Fibroblast of the aortic adventitia (primary cell): ENCODE measurements at regions not wholly inside any gene's neighbourhood (a gene's known extent, or its start where the extent isn't known, plus 50 kb on each side); places are given as distances from the start of the nearest gene placed in this dataset.
"Not testable (repeated sequence)": the region's sequence is repeated elsewhere in the genome, so short reads cannot be mapped to it uniquely, and the experiment has no call there.

ENCODE experiments used
- DNase-seq: peaks from one replicate; pipeline ENCODE4 v3.0.0-alpha.2; 2010; ENCODE audit warnings: low read depth
- H3K4me3 ChIP-seq: 2 replicates; pipeline ENCODE4 v1.5.1; 2011; ENCODE audit warnings: low read depth, mild to moderate bottlenecking, control low read depth, low read length, moderate library complexity
- TF ChIP-seq, protein P1 (sequence below): IDR thresholded peaks from 2 replicates; pipeline ENCODE4 v1.5.1; 2011; ENCODE audit warnings: mild to moderate bottlenecking, low read length, control low read depth, inconsistent platforms; ENCODE audit not compliant: insufficient read depth

DNA sequence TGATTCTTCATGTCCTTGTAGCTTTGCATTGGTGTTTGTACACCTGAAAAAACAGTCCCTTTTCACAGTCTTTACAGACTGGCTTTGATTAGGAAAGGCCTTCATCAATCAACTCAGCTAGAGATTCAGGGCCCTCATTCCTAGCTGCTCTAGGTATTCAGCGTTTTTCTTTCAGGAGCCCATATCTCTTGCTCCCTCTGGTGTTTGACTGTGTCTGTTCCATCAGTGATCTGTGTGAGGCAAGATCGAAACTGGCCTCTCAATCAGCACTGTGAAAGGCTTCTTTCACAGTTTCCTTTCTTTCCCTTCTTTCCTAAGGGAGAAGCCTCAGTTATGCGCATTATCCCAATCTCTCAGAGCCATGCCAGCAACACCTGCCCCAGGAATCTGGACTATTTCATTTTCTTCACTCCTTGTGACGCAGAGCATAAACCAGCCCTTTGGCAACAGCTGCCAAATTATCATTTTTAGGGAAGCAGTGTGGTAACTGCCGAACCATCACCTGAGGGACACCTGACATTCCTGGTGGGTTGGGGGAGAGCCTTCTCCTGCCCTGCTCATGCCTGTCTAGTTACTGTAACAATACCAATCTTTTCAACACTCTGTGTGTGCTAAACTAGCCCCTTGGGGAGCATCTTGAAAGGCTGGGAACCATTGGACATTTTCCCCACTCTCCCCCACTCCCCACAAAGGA lies 75.7 kb upstream of the CCDC71L start:
- DNase-seq, result peak; percentile 91
- TF ChIP-seq, protein P1, sequence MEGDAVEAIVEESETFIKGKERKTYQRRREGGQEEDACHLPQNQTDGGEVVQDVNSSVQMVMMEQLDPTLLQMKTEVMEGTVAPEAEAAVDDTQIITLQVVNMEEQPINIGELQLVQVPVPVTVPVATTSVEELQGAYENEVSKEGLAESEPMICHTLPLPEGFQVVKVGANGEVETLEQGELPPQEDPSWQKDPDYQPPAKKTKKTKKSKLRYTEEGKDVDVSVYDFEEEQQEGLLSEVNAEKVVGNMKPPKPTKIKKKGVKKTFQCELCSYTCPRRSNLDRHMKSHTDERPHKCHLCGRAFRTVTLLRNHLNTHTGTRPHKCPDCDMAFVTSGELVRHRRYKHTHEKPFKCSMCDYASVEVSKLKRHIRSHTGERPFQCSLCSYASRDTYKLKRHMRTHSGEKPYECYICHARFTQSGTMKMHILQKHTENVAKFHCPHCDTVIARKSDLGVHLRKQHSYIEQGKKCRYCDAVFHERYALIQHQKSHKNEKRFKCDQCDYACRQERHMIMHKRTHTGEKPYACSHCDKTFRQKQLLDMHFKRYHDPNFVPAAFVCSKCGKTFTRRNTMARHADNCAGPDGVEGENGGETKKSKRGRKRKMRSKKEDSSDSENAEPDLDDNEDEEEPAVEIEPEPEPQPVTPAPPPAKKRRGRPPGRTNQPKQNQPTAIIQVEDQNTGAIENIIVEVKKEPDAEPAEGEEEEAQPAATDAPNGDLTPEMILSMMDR, result peak; percentile 81
- peak overlapping the region; percentile 18 for H3K4me3 ChIP-seq

DNA sequence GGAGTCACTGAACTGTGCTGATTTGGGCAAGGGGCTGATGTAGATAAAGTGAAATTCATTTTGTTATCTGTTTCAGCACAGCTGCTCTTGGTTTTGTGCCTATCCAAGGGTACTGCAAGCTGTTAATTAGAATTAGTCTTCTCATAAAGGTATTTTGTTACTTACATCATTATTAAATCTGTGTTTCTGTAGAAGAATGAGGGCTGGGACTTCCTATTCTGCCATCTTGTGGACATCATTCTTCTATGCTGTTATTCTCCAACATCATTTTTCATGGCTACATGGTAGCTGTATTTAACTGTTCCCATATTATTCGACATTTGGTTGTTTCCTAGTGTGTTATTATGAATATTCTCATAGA lies 76.2 kb upstream of the CCDC71L start:
- peak; percentile 80 for DNase-seq
- H3K4me3 ChIP-seq, result no peak overlapping the region
- TF ChIP-seq, protein P1, result peak; percentile 60

DNA sequence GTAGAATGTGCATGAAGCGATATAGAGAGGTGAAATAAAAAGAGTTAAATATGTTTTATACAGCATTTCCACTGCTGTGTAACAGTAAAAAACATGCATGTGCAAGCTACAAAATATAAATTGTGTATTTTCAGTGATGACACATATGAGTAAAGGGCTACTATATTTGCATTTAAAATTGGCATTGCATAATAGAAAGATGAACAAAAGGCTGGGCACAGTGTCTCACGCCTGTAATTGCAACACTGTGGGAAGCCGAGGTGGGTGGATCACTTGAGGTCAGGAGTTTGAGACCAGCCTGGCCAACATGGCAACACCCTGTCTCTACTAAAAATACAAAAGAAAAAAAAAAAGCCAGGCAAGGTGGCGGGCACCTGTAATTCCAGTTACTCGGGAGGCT lies 79.8 kb upstream of the CCDC71L start:
- no peak for DNase-seq
- H3K4me3 ChIP-seq, result no peak overlapping the region
- TF ChIP-seq, protein P1, result no peak

DNA sequence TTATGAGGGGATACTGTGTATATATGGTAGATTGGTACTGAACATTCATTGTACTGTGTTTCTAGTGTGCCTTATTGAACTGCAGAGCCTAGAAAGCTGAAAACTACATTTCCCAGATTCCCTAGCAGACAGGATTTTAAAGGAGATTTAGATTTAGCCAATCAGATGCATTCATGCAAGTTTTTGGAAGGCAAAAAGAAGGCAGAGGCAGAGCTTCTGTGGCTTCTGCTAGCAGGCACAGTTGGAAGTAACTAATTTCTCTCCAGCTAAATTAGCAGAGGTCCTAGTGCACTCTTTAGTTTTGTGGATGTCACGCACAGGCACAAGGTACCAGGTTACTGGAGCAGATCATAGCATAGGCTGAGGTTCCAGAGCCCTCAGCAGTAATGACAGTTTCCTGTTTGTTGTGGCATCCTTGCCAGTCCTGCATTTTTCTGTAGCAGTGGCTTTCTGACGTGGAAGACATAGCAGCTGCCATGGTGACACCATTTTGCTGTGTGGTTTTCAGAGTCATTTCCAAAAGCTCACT lies 83.7 kb upstream of the CCDC71L start:
- TF ChIP-seq, protein P1, result no peak
- DNase-seq, result no peak
- no peak overlapping the region for H3K4me3 ChIP-seq

DNA sequence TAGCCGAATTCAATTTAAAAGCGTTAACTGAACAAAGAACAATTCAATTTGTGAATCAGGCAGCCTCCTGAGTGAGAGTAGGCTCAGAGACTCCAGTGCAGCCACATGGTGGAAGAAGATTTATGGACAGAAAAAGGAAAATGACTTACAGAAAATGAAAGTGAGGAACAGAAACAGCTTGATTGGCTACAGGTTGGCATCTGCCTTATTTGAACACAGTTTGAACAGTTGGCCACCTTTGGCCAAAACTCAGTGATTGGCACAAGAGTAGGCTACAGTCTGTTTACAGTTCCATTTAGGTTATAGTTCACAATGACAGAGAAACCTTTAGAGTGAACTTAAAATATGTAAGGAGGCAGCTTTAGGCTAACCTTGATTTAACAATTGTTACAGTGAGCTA lies 86.3 kb upstream of the CCDC71L start:
- DNase-seq, H3K4me3 ChIP-seq: not testable (repeated sequence)

DNA sequence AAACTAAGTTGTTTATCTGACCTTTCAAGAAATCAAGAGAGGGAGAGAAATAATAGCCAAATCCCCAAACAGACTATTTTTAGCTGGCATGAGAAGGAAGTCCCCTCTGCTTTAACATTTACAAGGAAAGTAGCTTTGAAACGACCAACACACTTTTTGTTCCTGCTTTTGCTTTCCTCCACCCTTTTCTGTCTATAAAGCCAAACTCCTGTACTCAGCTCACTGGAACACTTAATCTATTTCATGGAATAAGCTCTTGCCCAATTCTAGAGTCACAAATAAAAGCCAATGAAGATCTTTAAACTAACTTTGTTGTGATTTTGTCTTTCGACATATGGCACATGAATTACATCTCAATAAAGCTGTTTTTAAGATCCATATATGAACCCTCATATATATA lies 86.8 kb upstream of the CCDC71L start:
- no peak overlapping the region for H3K4me3 ChIP-seq
- TF ChIP-seq, protein P1, result no peak
- DNase-seq, result no peak

DNA sequence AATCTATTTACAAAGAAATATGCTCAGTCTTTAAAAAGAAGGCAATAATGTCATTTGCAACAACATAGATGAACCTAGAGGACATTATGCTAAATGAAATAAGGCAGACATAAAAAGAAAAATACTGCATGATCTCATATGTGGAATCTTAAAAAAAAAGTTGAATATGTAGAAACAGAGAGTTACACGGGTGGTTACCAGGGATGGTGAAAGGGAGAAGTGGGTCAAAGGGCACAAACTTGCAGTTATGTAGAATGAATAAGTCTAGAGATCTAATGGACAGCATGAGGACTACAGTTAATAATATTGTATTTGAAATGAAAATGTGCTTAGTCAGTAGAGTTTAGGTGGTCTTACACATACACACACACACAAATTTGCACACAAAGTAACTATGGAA lies 88.2 kb upstream of the CCDC71L start:
- DNase-seq, result no peak
- TF ChIP-seq, protein P1, result no peak

More for the DNA sequence above, 88.2 kb upstream of the CCDC71L start:
- no peak overlapping the region for H3K4me3 ChIP-seq
